HG02852 (cell line): ENCODE measurements at regions not wholly inside any gene's neighbourhood (a gene's known extent, or its start where the extent isn't known, plus 50 kb on each side); places are given as distances from the start of the nearest gene placed in this dataset.
A peak's percentile ranks its signal among the peaks of the same experiment; 100 is the strongest.

ENCODE experiments used
- ATAC-seq: cut with Tn5 transposase; IDR thresholded peaks from one replicate; pipeline ENCODE4 v1.9.1; 2021; ENCODE audit warnings: mild to moderate bottlenecking, moderate library complexity; ENCODE audit not compliant: unreplicated experiment

DNA sequence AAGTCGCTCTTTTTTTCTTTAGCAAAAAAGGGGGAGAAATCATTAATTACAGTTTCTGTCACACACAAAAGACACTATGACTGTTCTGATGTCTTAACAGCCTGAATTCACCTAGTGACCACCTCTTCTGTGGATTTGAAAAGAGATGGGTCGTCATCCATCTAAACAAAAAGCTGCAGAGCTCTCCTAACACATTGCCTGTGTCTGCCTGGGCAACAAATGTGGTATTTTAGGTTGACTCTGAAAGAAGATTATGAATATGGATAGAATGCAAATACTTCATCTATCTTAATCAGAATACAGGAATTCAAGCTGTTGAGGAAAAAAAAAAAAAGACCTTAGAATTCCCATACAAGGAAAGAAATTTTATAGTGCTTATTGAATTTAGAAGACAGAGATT is 304.4 kb upstream of the ADGRL2 start:
- ATAC-seq, result no peak

- no peak for ATAC-seq
Measured at GRCh38 chr1:81493102-81493869, 307.4 kb upstream of the ADGRL2 start.

- no peak for ATAC-seq
Measured at GRCh38 chr1:81492628-81493027, 308.1 kb upstream of the ADGRL2 start.

DNA sequence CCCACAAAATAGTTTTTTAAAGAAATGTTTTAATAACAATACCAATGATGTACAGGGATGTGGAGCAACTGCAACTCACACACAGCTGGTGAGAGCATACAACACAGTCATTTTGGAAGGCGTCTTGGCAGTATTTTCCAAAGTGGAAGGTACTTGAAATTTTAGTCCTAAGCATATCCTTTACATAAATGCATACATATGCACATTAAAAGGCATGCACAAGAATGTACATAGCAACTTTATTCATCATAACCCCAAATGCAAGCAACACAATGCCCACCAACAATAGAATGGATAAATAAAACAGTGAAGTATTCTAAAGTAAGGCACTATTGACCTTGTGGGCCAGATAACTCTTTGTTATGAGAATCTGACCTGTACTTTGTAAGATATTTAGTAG is 310.1 kb upstream of the ADGRL2 start:
- no peak for ATAC-seq

- ATAC-seq, result no peak
Measured at GRCh38 chr1:81489372-81489934, 311.3 kb upstream of the ADGRL2 start.

DNA sequence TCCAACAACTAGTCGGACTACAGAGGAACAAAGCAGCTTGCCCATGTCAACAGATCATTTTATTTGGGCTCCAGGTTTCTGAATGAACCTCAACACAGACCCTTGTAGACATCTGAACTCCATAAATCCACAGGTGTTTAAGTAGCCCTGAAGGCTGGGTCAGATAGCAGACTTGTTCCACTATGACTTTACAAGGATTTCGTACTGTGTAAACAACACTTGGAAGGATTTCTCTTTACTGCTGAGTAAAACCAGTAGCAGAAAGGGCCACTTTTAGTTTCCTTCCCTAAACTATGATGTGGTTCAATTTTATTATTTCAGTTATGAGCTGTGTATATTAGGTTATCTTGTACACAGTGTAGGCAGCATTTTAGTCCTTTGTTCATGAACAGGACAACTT is 316.4 kb upstream of the ADGRL2 start:
- ATAC-seq, result peak; percentile 69

- ATAC-seq, result no peak
Measured at GRCh38 chr1:81478219-81478618, 322.5 kb upstream of the ADGRL2 start.

DNA sequence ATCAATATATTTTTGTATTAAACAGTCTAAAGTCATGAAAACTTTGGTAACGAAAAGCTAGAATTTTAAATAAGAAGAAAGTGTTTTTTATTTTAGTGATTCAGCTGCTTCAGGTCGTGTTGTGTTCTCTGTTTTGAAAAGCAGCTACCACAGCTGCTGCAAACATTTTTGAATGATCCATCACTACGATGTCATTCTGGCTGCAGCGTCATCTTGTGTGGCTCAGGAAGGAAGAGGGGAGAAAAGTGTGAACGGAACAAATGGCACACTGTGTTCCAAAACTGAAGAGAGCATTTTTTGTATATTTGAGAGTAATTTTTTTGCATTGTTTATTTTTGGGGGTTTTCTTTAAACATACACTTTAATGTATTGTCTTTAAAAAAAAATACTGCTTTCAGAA is 323.0 kb upstream of the ADGRL2 start:
- ATAC-seq, result no peak

DNA sequence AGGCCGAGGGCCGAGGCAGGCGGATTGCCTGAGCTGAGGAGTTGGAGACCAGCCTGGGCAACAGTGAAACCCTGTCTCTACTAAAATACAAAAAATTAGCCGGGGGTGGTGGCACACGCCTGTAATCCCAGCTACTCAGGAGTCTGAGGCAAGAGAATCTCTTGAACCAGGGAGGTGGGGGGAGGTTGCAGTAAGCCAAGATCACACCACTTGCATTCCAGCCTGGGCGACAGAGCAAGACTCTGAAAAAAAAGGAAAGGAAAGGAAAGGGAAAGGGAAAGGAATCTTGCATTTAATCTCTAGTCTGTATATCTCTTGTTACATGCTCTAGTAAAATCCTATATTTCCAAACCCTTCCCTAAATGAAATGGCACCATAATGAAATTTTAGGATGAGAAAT is 328.3 kb upstream of the ADGRL2 start:
- ATAC-seq, result no peak

DNA sequence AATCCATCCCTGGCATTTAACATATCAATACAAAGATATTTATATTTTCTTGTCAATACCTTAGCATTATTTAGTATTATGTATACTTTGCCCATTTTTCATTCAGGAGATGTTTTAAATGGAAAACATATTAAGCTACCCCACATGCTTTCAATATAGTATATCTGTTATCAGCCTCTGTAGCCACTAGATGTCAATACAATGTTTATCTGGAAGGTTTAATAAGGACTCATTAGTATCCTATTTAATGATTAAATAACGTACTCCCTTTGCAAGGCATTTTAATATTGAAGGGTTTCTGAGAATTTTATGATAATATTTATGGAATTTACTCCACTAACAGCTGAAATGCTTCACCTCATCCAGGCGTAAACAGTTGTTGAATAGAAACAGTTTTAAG is 329.5 kb upstream of the ADGRL2 start:
- ATAC-seq, result no peak

DNA sequence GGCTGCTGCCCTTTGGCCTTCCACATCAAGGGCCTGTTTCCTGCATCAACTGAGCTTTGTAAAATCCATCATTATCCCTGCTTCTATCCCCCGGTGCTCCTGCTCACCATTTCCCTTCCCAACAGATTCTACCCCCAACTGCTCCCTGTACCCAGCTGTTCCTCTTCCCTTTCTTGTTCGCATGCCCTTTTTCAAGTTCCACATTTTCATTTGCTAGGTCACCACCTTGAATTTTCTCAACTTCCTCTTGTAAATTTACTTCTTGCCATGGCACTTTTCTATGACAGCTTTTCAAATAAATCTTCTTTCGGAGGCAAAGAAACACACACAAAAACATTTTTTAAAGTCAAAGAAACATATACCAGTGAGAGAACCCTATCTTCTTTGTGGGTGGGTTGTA is 330.5 kb upstream of the ADGRL2 start:
- no peak for ATAC-seq

DNA sequence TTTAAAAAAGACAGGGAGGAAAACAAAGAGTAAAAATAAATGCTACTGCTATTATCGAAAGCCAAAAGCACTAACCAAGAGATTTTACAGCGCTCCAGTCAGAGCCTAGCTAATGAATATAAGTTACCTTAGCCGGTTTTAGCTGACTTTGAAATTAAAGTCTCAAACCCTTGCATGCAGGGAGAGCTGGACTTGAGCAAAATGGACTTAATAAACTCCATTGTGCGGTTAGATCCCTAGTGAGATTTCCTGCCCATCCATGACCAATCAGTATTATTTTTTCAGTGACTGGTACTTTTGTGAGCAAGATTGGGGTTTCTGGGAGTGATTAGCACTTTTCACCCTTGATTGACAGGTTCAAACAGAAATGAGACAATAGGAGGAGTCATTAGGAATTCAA is 333.4 kb upstream of the ADGRL2 start:
- no peak for ATAC-seq

GRCh38 chr1:81466961-81467360 is 333.8 kb upstream of the ADGRL2 start:
- ATAC-seq, result no peak

- ATAC-seq, result no peak
Measured at GRCh38 chr1:81463936-81464837, 336.5 kb upstream of the ADGRL2 start.

- no peak for ATAC-seq
Measured at GRCh38 chr1:81459043-81459442, 341.7 kb upstream of the ADGRL2 start.

DNA sequence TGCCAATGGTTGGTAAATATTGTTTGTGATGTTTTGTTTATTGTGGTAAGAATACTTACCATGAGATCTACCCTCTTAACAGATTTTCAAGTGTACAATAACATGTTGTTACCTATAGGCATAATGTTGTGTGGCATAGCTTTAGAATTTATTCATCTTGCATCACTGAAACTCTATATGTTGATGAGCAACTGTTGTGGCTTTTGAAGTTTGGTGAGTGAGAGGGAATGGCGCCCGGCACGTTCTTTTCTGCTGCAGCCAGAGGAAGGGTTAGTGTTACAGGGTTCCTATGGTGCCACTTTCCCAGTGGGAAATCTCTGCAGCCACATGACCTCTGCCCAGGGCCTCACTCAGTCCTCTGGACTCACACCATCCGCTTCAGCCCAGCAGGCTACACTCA is 342.5 kb upstream of the ADGRL2 start:
- no peak for ATAC-seq

DNA sequence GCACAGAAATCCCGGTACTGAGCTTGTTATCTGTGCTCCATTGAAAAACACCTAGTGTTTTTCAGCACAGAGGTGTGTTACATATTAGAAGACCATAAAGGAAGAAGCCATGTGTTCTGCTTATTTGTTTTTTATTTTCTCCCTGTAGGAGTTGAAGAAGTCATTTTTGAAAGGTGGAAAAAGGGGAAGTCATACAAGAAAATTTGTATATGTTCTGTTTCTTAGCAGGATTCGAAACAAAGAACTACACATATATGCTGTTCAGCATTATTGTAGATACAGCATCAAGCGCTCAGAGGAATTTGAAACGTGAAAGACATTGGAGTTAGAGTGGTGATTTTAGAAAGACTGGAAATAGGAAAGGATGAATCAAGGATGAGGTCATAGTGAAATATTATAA is 345.3 kb upstream of the ADGRL2 start:
- ATAC-seq, result no peak

GRCh38 chr1:81453971-81454370 is 346.8 kb upstream of the ADGRL2 start:
- no peak for ATAC-seq

GRCh38 chr1:81453367-81453703 is 347.4 kb upstream of the ADGRL2 start:
- no peak for ATAC-seq

DNA sequence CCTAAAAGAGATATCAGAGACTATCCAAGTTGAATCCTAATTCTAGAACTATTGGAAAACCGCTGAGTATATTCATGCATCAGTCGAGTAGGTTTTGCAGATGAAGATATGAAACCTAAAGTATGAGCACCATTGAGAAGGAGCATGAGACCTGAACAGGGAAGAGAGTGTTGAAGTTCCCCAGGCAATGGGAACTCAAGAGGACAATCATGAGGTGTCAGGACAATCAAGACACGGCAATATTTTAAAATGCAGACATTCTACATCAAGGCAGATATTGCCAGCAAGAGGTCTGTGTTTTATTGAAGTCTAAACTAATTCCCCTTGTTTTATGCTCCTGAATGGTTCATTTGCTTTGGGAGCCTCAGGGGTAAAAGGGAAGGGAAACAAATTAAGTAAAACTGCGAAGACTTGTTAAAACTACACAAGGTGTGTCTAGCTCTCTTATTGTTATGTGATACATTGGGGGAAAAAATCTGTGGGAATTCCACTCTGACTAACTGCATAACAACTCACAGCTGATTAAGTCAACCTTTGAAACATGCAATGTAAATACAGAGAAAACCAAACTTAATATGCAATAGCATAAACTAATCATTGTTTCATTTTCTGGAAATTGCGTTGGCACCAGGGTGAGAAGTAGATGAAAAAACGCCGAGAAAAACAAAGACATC is 347.9 kb upstream of the ADGRL2 start:
- no peak for ATAC-seq

- no peak for ATAC-seq
Measured at GRCh38 chr1:81449786-81450185, 350.9 kb upstream of the ADGRL2 start.
